ENCODE measurements at regions not wholly inside any gene's neighbourhood (a gene's known extent, or its start where the extent isn't known, plus 50 kb on each side); places are given as distances from the start of the nearest gene placed in this dataset.

- TF ChIP-seq CTCF (IDR thresholded peaks at IDR 0.05; ENCODE audit: insufficient read depth, low read depth, low read length, missing control alignments), result no peak
- no peak overlapping the region for H3K4me3 ChIP-seq (ENCODE audit: low read depth, low read length)
- no peak for DNase-seq (ENCODE audit: low read depth)
These were observed 277.4 kb upstream of the CHRNA7 start for GRCh38 chr15:31752905-31753304.

- no peak overlapping the region for H3K4me3 ChIP-seq (ENCODE audit: low read depth, low read length)
- no peak for TF ChIP-seq CTCF (IDR thresholded peaks at IDR 0.05; ENCODE audit: insufficient read depth, low read depth, low read length, missing control alignments)
- peak; percentile 89 for DNase-seq (ENCODE audit: low read depth)
These were observed 272.2 kb upstream of the CHRNA7 start for GRCh38 chr15:31758126-31758525.

- no peak for TF ChIP-seq CTCF (IDR thresholded peaks at IDR 0.05; ENCODE audit: insufficient read depth, low read depth, low read length, missing control alignments)
- DNase-seq (ENCODE audit: low read depth), result no peak
- H3K4me3 ChIP-seq (ENCODE audit: low read depth, low read length), result no peak overlapping the region
These were observed 262.3 kb upstream of the CHRNA7 start for GRCh38 chr15:31768055-31768454.

GRCh38 chr15:31774045-31774444 is 256.3 kb upstream of the CHRNA7 start:
- no peak for TF ChIP-seq CTCF (IDR thresholded peaks at IDR 0.05; ENCODE audit: insufficient read depth, low read depth, low read length, missing control alignments)
- H3K4me3 ChIP-seq (ENCODE audit: low read depth, low read length), result no peak overlapping the region
- DNase-seq (ENCODE audit: low read depth), result no peak

- no peak for DNase-seq (ENCODE audit: low read depth)
- H3K4me3 ChIP-seq (ENCODE audit: low read depth, low read length), result no peak overlapping the region
- no peak for TF ChIP-seq CTCF (IDR thresholded peaks at IDR 0.05; ENCODE audit: insufficient read depth, low read depth, low read length, missing control alignments)
These were observed 254.3 kb upstream of the CHRNA7 start for GRCh38 chr15:31776039-31776438.

- no peak for DNase-seq (ENCODE audit: low read depth)
- no peak overlapping the region for H3K4me3 ChIP-seq (ENCODE audit: low read depth, low read length)
- TF ChIP-seq CTCF (IDR thresholded peaks at IDR 0.05; ENCODE audit: insufficient read depth, low read depth, low read length, missing control alignments), result no peak
These were observed 249.1 kb upstream of the CHRNA7 start for GRCh38 chr15:31781261-31781660.

GRCh38 chr15:31782016-31782783 is 248.1 kb upstream of the CHRNA7 start:
- no peak for TF ChIP-seq CTCF (IDR thresholded peaks at IDR 0.05; ENCODE audit: insufficient read depth, low read depth, low read length, missing control alignments)
- H3K4me3 ChIP-seq (ENCODE audit: low read depth, low read length), result no peak overlapping the region
- DNase-seq (ENCODE audit: low read depth), result no peak
